Sigmoid colon (tissue), 6 donors: ENCODE measurements at regions not wholly inside any gene's neighbourhood (a gene's known extent, or its start where the extent isn't known, plus 50 kb on each side); places are given as distances from the start of the nearest gene placed in this dataset.

ENCODE experiments used
- DNase-seq: peaks from one replicate; pipeline ENCODE4 v3.0.0-alpha.2; 2019
- H3K27ac ChIP-seq, 4 donors: fragments of 200-600 bp; sonication (generic); one replicate each; pipeline ENCODE4 v1.5.1; 2016 to 2019; ENCODE audit warnings: mild to moderate bottlenecking in 1 of 4
- H3K27me3 ChIP-seq, 3 donors: fragments of 200-600 bp; sonication (generic); one replicate each; pipeline ENCODE4 v1.5.1; 2019; ENCODE audit warnings: mild to moderate bottlenecking in 1 of 3
- H3K36me3 ChIP-seq, 4 donors: fragments of 200-600 bp; sonication (generic); one replicate each; pipeline ENCODE4 v1.5.1; 2016 to 2019
- H3K4me1 ChIP-seq, 4 donors: fragments of 200-600 bp; sonication (generic); one replicate each; pipeline ENCODE4 v1.5.1; 2017 to 2019
- H3K4me3 ChIP-seq, 4 donors: fragments of 200-600 bp; sonication (generic); one replicate each; pipeline ENCODE4 v1.5.1; 2017 to 2019; ENCODE audit warnings: mild to moderate bottlenecking in 2 of 4, moderate library complexity in 1 of 4
- H3K9me3 ChIP-seq, 4 donors: fragments of 200-600 bp in 3 of 4; sonication (generic) in 3 of 4; one replicate each; pipeline versions ENCODE4 v1.5.1 to v1.6.1; 2013 to 2019
- EP300 ChIP-seq, 4 donors: sonication (generic); formaldehyde crosslinking; IDR thresholded peaks; one replicate each; pipeline ENCODE4 v1.6.1; 2017; ENCODE audit warnings: antibody characterized with exemption in 4 of 4
- POLR2A ChIP-seq, 2 donors: fragments of 450-650 bp; IDR thresholded peaks; one replicate each; pipeline ENCODE4 v1.6.1; 2016; ENCODE audit warnings: antibody characterized with exemption in 2 of 2, mild to moderate bottlenecking in 2 of 2, moderate library complexity in 2 of 2
- POLR2AphosphoS5 ChIP-seq, 4 donors: sonication (generic); formaldehyde crosslinking; IDR thresholded peaks; one replicate each; pipeline ENCODE4 v1.6.1; 2017; ENCODE audit warnings: antibody characterized with exemption in 4 of 4
- WGBS, 2 donors: extraction: QIAGEN DNeasy Blood & Tissue Kit; methylation state at CpG; one replicate each; pipeline ENCODE4 v1.1.7; 2013; 5-methylcytosine and 5-hydroxymethylcytosine counted together
- intact Hi-C: fragments of 100-400 bp; cut with DNase I; formaldehyde crosslinking; loops from one replicate; pipeline ENCODE4 v1.15.1; 2023
- TF ChIP-seq, protein P1 (sequence below), 4 experiments: fragments of 450-650 bp in 3 of 4; fragments of 200-600 bp in 1 of 4; IDR thresholded peaks; one replicate each; pipeline ENCODE4 v1.5.1; 2016 to 2019; ENCODE audit warnings: antibody characterized with exemption in 4 of 4, mild to moderate bottlenecking in 3 of 4, moderate library complexity in 2 of 4
- donor health status: healthy with polysubstance abuse.
- donor health status: healthy.

DNA sequence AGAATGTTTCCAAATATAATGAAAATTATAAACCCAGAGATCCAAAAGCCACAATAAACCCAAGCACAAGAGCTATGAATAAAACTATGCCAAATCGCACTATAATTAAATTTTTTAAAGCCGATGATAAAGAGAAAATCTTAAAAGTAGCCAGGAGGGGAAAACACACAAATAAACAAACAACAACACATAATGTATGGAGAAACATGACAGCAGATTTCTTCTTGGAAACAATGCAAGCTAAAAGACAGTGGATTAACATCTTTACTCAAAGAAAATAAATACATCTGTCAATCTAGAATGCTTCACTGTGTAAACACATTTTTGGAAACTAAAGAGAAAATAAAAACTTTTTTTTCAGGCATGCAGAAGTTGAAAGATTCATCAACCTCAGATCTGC lies 53.0 kb upstream of the SMOX start:
- no peak overlapping the region for H3K4me3 ChIP-seq
- no peak for TF ChIP-seq POLR2A (IDR thresholded peaks at IDR 0.05)
- TF ChIP-seq, protein P1, sequence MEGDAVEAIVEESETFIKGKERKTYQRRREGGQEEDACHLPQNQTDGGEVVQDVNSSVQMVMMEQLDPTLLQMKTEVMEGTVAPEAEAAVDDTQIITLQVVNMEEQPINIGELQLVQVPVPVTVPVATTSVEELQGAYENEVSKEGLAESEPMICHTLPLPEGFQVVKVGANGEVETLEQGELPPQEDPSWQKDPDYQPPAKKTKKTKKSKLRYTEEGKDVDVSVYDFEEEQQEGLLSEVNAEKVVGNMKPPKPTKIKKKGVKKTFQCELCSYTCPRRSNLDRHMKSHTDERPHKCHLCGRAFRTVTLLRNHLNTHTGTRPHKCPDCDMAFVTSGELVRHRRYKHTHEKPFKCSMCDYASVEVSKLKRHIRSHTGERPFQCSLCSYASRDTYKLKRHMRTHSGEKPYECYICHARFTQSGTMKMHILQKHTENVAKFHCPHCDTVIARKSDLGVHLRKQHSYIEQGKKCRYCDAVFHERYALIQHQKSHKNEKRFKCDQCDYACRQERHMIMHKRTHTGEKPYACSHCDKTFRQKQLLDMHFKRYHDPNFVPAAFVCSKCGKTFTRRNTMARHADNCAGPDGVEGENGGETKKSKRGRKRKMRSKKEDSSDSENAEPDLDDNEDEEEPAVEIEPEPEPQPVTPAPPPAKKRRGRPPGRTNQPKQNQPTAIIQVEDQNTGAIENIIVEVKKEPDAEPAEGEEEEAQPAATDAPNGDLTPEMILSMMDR (IDR thresholded peaks at IDR 0.05): no peak
- TF ChIP-seq POLR2AphosphoS5 (IDR thresholded peaks at IDR 0.05): no peak
- TF ChIP-seq EP300 (IDR thresholded peaks at IDR 0.05): no peak
- H3K27ac ChIP-seq: no peak overlapping the region
- no peaks in the 10 kb centered on the region for H3K36me3 ChIP-seq
- no peaks in the 10 kb centered on the region for H3K27me3 ChIP-seq
- 45 to 68% methylated on average over 2 of the region's 2 CpGs for WGBS, 2 donors
- intact Hi-C loops: no loop called here
- no peaks in the 10 kb centered on the region for H3K9me3 ChIP-seq
- H3K4me1 ChIP-seq: no peaks in the 10 kb centered on the region
- no peak for DNase-seq

DNA sequence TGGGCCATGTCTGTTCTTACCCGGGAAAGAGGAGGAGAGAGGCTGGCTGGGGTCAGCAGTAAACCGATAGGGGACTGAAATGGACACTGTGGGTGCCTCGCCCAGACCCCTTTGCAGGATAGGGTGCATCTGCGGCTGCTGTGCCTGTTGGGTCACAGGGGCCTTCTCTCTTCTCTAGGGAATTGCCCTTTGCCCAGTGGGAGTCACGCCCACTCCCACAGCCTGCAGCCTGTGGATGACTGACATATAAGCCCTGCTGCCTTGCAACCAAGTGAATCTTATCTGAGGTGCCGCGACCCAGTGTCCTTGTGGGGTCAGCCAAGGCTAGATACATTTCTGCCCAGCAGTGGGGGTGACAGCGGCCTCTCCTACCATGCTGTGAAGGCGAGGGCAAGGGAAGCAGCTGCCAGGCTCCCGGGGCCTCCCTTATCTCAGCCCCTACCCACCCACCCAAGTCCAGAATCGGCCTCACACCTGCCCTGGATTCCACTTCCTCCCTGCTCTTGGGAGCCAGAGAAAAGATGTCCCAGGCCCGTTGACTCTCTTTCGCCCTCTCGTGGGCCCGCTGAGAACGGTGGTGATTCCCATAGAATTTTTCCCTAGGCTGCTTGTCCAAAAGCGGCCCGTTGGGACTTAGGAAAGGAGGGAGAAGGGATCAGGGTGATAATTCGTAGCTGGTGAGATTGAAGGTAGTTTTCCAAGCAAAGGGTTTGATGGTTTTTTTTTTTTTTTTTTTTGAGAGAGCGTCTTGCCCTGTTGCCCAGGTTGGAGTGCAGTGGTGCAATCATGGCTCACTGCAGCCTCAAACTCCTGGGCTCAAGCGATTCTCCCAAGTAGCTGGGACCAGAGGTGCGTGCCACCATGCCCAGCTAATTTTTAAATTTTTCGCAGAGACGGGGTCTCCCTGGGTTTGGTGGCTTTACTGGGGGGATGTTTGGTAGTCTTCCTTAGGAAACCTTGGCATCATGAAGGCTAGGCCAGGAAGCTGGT lies 56.8 kb upstream of the SMOX start:
- no peaks in the 10 kb centered on the region for H3K27me3 ChIP-seq
- WGBS, 2 donors: 43 to 51% methylated on average over 24 of the region's 24 CpGs
- no peak overlapping the region for H3K27ac ChIP-seq
- intact Hi-C loops: no loop called here
- no peaks in the 10 kb centered on the region for H3K9me3 ChIP-seq
- TF ChIP-seq EP300 (IDR thresholded peaks at IDR 0.05): no peak
- TF ChIP-seq, protein P1 (IDR thresholded peaks at IDR 0.05): peak in 1 of 4 experiments; percentile 63
- H3K36me3 ChIP-seq: no peaks in the 10 kb centered on the region
- no peak for DNase-seq
- no peaks in the 10 kb centered on the region for H3K4me1 ChIP-seq
- H3K4me3 ChIP-seq: no peak overlapping the region

DNA sequence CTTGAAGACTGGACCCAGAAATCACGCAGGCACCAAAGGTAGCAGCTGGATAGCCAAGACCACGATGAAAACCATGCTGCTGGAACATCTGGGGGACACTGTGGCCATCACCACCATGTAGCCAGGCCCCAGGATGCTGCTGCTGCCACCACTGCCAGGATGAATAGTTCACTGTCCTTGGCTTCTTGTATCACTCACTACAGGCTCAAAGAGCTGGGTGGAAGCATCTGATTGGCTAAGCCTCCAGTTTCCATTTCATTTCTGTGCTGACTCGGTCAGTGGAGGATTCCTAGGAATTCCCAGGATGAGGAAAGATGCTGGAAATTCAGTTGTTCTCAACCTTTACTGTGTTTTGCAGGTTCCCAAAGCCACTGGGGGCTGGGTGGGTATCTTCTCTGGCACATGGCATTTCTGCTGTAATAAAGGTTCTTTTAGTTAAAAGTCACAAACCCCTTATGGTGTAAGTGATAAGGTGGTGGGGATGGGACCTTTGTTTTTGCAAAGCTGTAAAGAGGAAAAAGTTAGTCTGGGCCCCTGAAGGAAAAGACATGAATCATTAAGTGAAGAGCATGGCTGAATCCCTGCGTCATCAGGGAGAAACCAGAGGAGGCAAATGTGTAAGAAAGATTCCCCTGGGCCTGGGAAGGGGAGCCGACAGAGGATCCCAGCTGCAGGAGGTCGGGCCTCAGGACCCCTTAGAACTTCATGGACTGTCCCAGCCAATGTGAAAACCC lies 57.7 kb upstream of the SMOX start:
- no peak for TF ChIP-seq POLR2AphosphoS5 (IDR thresholded peaks at IDR 0.05)
- TF ChIP-seq EP300 (IDR thresholded peaks at IDR 0.05): no peak
- no peak for TF ChIP-seq POLR2A (IDR thresholded peaks at IDR 0.05)
- TF ChIP-seq, protein P1 (IDR thresholded peaks at IDR 0.05): no peak
- H3K27ac ChIP-seq: no peak overlapping the region

DNA sequence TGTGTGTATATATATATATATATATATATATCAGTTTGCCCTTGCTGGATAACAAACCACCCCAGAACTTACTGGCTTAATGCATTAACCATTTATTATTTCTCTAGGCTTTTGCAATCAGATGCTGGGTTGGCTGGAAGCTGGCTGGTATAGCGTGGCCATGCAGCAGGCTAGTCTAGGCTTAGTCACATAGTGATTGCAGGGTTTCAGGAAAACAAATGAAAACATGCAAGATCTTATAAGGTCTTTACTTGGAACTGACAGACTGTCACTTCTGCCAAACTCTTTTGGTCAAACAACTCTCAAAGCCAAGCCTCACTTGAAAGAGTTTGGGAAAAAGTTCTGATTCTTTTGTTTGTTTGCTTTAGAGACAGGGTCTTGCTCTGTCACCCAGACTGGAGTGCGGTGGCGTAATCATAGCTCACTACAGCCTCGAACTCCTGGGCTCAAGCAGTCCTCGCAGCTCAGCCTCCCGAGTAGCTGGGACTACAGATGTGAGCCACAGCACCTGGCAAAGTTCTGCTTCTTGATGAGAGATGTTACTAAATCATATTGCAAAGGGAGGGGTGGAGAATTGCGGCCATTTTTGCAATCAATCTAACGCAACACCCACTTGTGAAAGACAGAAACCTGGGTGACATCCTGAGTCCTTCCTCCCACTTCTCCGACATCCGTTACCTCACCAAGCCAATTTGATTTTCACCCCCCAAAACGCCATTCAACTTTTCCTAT lies 58.7 kb upstream of the SMOX start:
- Histone ChIP-seq H3K27ac (no peak overlapping the region), H3K4me3 (no peak overlapping the region)
- intact Hi-C loops: loop anchor here (10.0 kb wide), 3 partner anchors 155 to 335 kb away; partner anchors contain the start of gene MAVS

More for the DNA sequence above, 57.7 kb upstream of the SMOX start:
- Histone ChIP-seq H3K4me3 (no peak overlapping the region), H3K27me3 (no peaks in the 10 kb centered on the region), H3K9me3 (no peaks in the 10 kb centered on the region), H3K4me1 (no peaks in the 10 kb centered on the region), H3K36me3 (no peaks in the 10 kb centered on the region)
- no peak for DNase-seq
- intact Hi-C loops: no loop called here
- whole genome bisulfite sequencing, 2 donors: 76 to 81% methylated on average over 6 of the region's 6 CpGs

More for the DNA sequence above, 58.7 kb upstream of the SMOX start:
- WGBS, 2 donors: 82 to 86% methylated on average over 11 of the region's 11 CpGs
- Histone ChIP-seq H3K36me3 (no peaks in the 10 kb centered on the region), H3K9me3 (no peaks in the 10 kb centered on the region), H3K27me3 (no peaks in the 10 kb centered on the region), H3K4me1 (peaks cover 0 to 8% (median 5%) of the 10 kb centered on the region in 4 donors)
- no peak for TF ChIP-seq POLR2AphosphoS5 (IDR thresholded peaks at IDR 0.05)
- TF ChIP-seq POLR2A (IDR thresholded peaks at IDR 0.05): no peak
- TF ChIP-seq EP300 (IDR thresholded peaks at IDR 0.05): no peak
- TF ChIP-seq, protein P1 (IDR thresholded peaks at IDR 0.05): no peak
- no peak for DNase-seq
